ENCODE measurements at regions not wholly inside any gene's neighbourhood (a gene's known extent, or its start where the extent isn't known, plus 50 kb on each side); places are given as distances from the start of the nearest gene placed in this dataset.

DNA sequence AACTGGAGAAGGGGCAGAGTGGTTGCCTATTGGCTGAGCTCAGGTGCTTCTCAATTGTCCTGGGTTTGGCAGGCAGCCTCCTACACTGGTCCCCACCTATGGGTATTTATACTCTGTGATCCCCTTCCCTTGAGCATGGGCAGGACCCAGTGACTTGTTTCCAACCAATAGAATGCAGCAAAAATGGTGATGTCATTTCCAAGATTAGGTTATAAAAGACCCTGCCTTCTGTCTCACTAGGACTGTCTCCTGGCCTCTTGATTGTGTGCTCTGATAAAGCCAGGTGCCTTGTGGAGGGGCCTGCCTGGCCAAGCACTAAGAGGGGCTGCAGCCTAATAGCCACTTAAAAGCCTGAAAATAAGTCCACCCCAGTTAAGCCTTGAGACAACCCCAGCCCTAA, 76.1 kb downstream of the MSX2 start:
- H4K91ac ChIP-seq (ENCODE audit: insufficient read depth, low read depth, low read length) = no peak overlapping the region
- no peak overlapping the region for H2AFZ ChIP-seq (replicated peaks; ENCODE audit: low read length, poor library complexity)
- no peaks in the 10 kb centered on the region for H4K20me1 ChIP-seq (ENCODE audit: insufficient read depth, low read length)
- DNase-seq (no peak), ATAC-seq (ENCODE audit: low read depth) (no peak)
- H3K4me3 ChIP-seq (ENCODE audit: insufficient read depth, low read depth, low read length) = no peak overlapping the region
- H3K4ac ChIP-seq (ENCODE audit: low read depth, low read length) = no peak overlapping the region
- H3K4me1 ChIP-seq (ENCODE audit: control insufficient read depth, insufficient read depth, low read length) = peaks cover 5% of the 10 kb centered on the region; the same call in 1 of the 2 replicates
- no peak overlapping the region for H3K56ac ChIP-seq (ENCODE audit: extremely low read depth, insufficient read depth, low read length)
- no peak overlapping the region for H3K4me2 ChIP-seq (ENCODE audit: low read depth, low read length)
- H2BK5ac ChIP-seq (ENCODE audit: low read depth, low read length, poor library complexity, severe bottlenecking) = no peak overlapping the region
- H2BK120ac ChIP-seq (ENCODE audit: low read depth, low read length) = no peak overlapping the region
- no peaks in the 10 kb centered on the region for H3K9me1 ChIP-seq (ENCODE audit: insufficient read depth, low read length)
- no peak overlapping the region for H3K18ac ChIP-seq (ENCODE audit: low read depth, low read length)
- no peak overlapping the region for H3K27ac ChIP-seq (ENCODE audit: insufficient read depth, low read length)
- no peak overlapping the region for H2BK20ac ChIP-seq (ENCODE audit: low read depth, low read length)
- H4K5ac ChIP-seq (ENCODE audit: low read depth, low read length) = no peak overlapping the region
- no peak overlapping the region for H3K23ac ChIP-seq (ENCODE audit: low read depth, low read length)
- no peak overlapping the region for H4K8ac ChIP-seq (ENCODE audit: low read depth in 2 of 2, low read length in 2 of 2)
- no peak overlapping the region for H2AK9ac ChIP-seq (replicated peaks; ENCODE audit: low read depth, low read length, poor library complexity)
- BruUV-seq (replicated peaks) = no TSS peak
- intact Hi-C loops (cut with micrococcal nuclease) = loop anchor here (5.0 kb wide), 1 partner anchor 1493 kb away; no protein-coding TSS in a partner anchor
- peaks cover 2% of the 10 kb centered on the region; the same call in 1 of the 2 replicates for H3K9me3 ChIP-seq (ENCODE audit: control insufficient read depth, insufficient read depth, low read length)
- H3K79me1 ChIP-seq (ENCODE audit: low read depth in 1 of 2, low read length in 2 of 2) = no peaks in the 10 kb centered on the region
- POLR2A ChIA-PET (ENCODE audit: unreplicated experiment) = no interaction called here
- dilution Hi-C loops (cut with HindIII; ENCODE audit: low sequenced_read_pairs, unreplicated experiment) = no loop called here
- H3K27me3 ChIP-seq (ENCODE audit: control insufficient read depth, insufficient read depth, low read length) = peaks cover 6% of the 10 kb centered on the region
- TF ChIP-seq, protein P1, sequence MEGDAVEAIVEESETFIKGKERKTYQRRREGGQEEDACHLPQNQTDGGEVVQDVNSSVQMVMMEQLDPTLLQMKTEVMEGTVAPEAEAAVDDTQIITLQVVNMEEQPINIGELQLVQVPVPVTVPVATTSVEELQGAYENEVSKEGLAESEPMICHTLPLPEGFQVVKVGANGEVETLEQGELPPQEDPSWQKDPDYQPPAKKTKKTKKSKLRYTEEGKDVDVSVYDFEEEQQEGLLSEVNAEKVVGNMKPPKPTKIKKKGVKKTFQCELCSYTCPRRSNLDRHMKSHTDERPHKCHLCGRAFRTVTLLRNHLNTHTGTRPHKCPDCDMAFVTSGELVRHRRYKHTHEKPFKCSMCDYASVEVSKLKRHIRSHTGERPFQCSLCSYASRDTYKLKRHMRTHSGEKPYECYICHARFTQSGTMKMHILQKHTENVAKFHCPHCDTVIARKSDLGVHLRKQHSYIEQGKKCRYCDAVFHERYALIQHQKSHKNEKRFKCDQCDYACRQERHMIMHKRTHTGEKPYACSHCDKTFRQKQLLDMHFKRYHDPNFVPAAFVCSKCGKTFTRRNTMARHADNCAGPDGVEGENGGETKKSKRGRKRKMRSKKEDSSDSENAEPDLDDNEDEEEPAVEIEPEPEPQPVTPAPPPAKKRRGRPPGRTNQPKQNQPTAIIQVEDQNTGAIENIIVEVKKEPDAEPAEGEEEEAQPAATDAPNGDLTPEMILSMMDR (conservative IDR thresholded peaks at IDR 0.05; ENCODE audit: low read depth, low read length) = no peak
- TF ChIP-seq MAFK (IDR thresholded peaks at IDR 0.05; ENCODE audit: low read depth, low read length) (no peak), MXI1 (IDR thresholded peaks at IDR 0.05; ENCODE audit: borderline replicate concordance, low read depth, low read length) (no peak), RCOR1 (IDR thresholded peaks at IDR 0.05; ENCODE audit: insufficient replicate concordance, low read length) (no peak), FOS (IDR thresholded peaks at IDR 0.05; ENCODE audit: low read depth, low read length) (no peak), CEBPB (IDR thresholded peaks at IDR 0.05; ENCODE audit: low read depth, low read length) (no peak), RFX5 (IDR thresholded peaks at IDR 0.05; ENCODE audit: low read depth, low read length) (no peak), BHLHE40 (IDR thresholded peaks at IDR 0.05; ENCODE audit: low read depth, low read length) (no peak), RAD21 (IDR thresholded peaks at IDR 0.05; ENCODE audit: low read length) (no peak), CHD1 (IDR thresholded peaks at IDR 0.05; ENCODE audit: low read depth, low read length) (no peak), POLR2A (IDR thresholded peaks at IDR 0.05; ENCODE audit: low read depth, low read length) (no peak), SMC3 (IDR thresholded peaks at IDR 0.05; ENCODE audit: low read depth, low read length) (no peak), NFE2L2 (IDR thresholded peaks at IDR 0.05; ENCODE audit: low read depth, low read length) (no peak), MAZ (IDR thresholded peaks at IDR 0.05; ENCODE audit: borderline replicate concordance, low read depth, low read length) (no peak)
- TF ChIP-seq, protein P2, sequence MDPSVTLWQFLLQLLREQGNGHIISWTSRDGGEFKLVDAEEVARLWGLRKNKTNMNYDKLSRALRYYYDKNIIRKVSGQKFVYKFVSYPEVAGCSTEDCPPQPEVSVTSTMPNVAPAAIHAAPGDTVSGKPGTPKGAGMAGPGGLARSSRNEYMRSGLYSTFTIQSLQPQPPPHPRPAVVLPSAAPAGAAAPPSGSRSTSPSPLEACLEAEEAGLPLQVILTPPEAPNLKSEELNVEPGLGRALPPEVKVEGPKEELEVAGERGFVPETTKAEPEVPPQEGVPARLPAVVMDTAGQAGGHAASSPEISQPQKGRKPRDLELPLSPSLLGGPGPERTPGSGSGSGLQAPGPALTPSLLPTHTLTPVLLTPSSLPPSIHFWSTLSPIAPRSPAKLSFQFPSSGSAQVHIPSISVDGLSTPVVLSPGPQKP (IDR thresholded peaks at IDR 0.05; ENCODE audit: borderline replicate concordance, low read depth, low read length) = no peak
- TF ChIP-seq, protein P3, sequence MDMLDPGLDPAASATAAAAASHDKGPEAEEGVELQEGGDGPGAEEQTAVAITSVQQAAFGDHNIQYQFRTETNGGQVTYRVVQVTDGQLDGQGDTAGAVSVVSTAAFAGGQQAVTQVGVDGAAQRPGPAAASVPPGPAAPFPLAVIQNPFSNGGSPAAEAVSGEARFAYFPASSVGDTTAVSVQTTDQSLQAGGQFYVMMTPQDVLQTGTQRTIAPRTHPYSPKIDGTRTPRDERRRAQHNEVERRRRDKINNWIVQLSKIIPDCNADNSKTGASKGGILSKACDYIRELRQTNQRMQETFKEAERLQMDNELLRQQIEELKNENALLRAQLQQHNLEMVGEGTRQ (IDR thresholded peaks at IDR 0.05; ENCODE audit: low read depth, low read length) = no peak
- no peaks in the 10 kb centered on the region for H3K36me3 ChIP-seq (ENCODE audit: control insufficient read depth, insufficient read depth, low read length)
- in situ Hi-C loops (cut with MboI; ENCODE audit: low sequenced_read_pairs) = no loop called here
- no peak overlapping the region for H2BK15ac ChIP-seq (ENCODE audit: low read depth, low read length)
- H3K14ac ChIP-seq (replicated peaks; ENCODE audit: low read depth, low read length) = no peak overlapping the region
- CTCF ChIA-PET = no interaction called here
- H2AK5ac ChIP-seq (ENCODE audit: low read depth, low read length) = no peak overlapping the region
- no peak overlapping the region for H3K9ac ChIP-seq (ENCODE audit: low read depth, low read length)
